DMS 273 treated with DMSO at 0.1 percent for 48 hours (cell line): ENCODE measurements at regions not wholly inside any gene's neighbourhood (a gene's known extent, or its start where the extent isn't known, plus 50 kb on each side); places are given as distances from the start of the nearest gene placed in this dataset.

Experiments used
- DNase-seq: peaks from one replicate; lab custom pipeline; 2025; lab: John Stamatoyannopoulos, UW

DNA sequence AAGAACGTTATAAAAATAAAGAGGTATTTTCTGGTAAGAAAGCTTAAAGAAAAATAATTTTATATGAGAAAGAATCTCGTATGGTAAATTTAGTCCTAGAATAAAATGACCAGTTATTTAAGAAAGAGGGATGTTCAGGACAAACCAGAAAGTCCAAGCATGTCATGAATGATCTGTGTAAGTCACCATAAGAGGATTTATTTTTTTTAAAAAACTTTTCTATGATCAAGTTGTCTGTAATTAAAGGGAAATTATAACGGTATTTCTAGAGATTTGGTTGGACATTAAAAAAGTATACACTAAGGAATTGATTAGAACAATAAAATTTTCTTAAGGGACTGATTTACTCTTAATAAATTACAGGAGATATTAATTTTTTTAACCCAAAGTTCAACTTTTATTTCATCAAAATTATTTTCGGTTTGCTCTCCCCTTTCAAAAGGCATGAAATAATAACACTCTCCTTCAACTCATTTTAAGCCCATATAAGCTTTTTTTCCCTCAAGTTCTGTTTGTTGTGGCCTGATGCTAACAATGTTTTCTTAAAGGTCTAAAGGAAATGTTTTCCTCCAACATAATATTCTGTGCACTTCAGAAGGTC, 49.9 kb upstream of the CPSF6 start:
- DNase-seq, result no peak
